ENCODE measurements at regions not wholly inside any gene's neighbourhood (a gene's known extent, or its start where the extent isn't known, plus 50 kb on each side); places are given as distances from the start of the nearest gene placed in this dataset.
"Not testable (repeated sequence)": the region's sequence is repeated elsewhere in the genome, so short reads cannot be mapped to it uniquely, and the experiment has no call there.

DNA sequence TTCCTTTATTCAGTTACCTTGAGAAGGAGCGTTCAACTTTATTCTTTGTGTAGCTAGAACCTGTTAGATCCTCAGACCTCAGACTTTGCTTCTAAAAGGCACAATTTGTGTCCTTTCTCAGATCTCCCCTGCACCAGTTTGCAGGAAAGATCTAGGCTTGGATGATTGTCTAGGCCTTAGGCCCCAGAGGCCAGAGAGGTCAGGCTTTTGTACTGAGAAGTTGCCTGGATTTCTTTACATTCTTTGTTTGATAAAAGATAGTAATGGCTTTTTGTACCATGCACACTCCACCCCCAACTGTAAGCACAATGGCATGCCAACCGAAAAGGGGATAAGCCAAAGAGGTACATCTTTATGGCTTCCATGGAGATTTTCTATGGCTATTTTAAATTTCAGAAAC lies 719.6 kb upstream of the NR2F2 start:
- no peak for DNase-seq (ENCODE audit: low spot score)

DNA sequence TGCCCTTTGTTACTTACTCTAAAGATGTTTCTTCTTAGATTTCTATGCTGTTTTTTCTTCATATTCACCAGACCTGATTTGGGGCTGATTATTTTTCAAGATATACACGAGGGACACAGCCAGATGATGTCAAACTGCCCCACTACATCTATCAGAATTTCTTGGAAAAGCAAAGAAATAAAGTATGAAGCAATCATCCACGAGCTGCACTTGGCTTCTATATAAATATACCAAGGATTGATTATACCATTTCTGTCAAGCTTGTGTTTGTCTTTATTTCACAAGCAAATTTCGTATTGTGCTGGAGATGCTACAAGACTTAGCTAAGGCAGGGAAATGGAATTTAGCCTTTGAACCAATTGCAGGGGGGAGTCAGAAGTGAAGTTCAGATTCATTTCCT lies 715.1 kb upstream of the NR2F2 start:
- DNase-seq (ENCODE audit: low spot score), result no peak

- no peak for DNase-seq (ENCODE audit: low spot score)
Observed at GRCh38 chr15:95616306-95616705, 714.2 kb upstream of the NR2F2 start.

DNA sequence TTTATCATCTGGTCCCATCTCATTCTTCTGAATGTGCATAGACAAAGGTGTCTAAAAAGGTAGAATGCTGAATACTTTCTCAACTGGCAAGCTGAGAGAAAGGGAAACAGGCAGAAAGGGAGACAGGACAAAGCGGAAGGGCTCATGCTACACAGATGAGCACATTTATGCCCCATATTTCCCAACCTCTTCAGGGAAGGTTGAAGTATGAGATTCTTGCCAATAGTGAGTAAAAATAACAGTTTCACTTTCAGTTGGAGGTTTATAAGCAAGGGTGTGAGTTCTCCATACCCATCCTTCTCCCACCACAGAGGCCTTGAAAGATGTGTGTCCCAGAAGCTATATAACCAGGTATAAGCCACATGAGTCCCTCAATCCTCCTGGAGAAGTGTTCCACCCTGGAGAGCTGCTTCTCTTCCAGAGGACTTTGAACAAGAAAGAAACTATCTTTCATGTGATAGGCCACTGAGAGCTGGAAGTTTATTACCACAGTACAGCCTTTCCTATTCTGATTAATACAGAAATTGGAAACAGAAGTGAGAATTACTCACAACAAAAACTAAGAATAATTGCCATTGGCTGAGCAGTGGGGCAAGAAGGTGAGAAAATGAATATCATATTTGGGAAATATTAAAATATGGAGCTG lies 709.4 kb upstream of the NR2F2 start:
- no peak for DNase-seq (ENCODE audit: low spot score)

GRCh38 chr15:95622843-95623242 lies 707.7 kb upstream of the NR2F2 start:
- no peak for DNase-seq (ENCODE audit: low spot score)

- DNase-seq (ENCODE audit: low spot score), result no peak
Observed at GRCh38 chr15:95624100-95624499, 706.4 kb upstream of the NR2F2 start.

DNA sequence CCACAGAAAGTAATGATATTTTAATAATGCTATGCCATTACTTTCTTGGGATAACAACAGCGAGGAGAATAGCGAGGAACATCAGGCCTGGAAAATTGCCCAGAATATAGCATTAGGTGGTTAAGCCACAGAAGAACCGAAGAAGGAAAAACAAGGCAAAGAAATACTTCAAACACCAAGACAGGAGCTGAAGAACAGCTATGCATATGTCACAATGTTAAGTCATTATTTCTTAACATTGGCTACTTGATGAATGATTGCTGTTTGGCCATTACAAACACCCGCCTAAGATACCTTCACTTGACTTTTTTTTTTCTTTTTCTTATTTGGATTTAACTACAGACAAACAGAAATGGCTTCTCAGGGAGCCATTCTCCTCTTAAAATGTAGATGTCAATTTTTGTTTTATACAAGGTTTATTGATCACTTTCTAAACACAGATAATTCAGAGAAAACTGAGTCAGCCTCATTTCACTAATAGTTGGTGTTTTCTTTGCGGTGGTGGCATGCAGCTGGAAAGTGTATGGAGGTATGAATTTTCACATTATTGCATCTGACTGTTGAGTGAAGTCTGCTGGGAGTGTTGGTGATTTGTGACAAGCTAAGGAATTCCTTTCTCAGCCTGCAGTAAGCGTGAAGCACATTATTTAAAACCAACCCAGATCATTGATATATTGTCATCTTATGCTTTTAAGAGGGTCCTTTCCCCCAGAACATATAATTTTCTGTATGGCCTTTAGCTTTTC lies 705.7 kb upstream of the NR2F2 start:
- DNase-seq (ENCODE audit: low spot score), result no peak

DNA sequence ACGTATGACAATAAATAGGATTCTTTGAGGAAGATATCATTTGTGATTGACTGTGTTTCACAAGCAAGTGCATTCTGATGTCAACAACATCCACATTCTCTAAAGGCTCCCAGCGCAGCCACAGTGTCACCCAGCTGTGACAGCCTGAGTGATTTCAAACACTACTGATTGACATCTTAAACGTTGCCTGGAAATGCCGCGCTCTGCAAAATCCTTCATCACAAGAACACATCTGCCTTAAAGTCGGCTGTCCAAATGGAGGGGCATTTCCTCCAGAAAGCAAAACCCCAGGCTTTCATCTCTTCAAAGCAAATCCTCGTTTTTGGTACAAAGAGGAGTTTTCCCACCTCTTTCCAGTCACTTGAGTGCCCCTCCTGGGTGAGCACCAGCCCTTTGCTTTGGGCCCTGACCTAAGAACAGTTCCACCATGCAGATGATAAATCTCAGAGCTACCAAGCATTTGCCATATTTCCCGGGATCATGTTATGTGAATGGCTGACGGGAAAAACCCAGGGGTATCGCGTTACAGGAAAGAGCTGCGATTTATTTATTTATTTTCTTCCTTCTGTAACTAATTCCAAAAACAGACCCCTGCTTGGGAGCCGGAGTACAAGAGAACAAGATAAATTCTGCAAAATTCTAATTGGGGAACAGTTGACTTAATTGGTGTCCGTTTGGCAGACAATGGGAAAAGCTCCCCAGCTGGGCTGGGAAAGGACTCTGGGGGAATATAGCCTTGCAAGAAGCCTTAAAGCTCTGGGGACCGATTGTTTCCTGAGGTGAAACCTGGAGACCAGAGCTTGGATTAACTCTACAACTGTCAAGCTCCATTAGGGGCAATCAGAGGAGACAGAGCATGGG lies 703.8 kb upstream of the NR2F2 start:
- no peak for DNase-seq (ENCODE audit: low spot score)

- DNase-seq (ENCODE audit: low spot score), result no peak
Observed at GRCh38 chr15:95629503-95630168, 700.9 kb upstream of the NR2F2 start.

DNA sequence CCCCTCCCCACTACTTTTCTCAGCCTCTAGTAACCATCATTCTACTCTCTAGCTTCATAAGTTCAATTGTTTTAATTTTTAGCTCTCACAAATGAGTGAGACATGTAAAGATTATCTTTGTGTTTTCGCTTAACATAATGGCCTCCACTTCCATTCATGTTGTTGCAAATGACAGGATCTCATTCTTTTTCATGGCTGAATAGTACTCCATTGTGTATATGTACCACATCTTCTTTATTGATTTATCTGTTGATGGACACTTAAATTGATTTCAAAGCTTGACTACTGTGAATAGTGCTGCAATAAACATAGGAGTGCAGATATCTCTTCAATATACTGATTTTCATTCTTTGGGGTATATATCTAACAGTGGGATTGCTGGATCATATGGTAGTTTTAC lies 699.8 kb upstream of the NR2F2 start:
- no peak for DNase-seq (ENCODE audit: low spot score)

GRCh38 chr15:95635666-95636065 lies 694.8 kb upstream of the NR2F2 start:
- DNase-seq (ENCODE audit: low spot score), result no peak

DNA sequence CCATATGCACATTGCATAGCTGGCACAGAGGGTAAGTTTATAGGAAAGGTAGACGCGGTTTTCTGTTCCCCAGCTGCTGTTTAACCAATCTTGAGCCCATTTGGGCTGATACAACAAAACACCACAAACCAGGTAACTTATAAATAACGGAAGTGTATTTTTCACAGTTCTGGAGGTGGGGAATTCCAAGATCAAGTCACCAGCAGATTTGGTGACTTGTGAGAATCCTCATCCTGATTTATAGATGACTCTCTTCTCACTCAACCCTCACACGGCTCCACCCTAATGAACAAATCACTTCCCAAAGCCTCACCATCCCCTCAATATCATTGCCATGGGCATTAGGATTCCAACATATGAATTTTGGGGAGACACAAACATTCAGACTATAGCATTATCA lies 694.4 kb upstream of the NR2F2 start:
- DNase-seq (ENCODE audit: low spot score), result no peak

GRCh38 chr15:95637234-95637633 lies 693.3 kb upstream of the NR2F2 start:
- not testable (repeated sequence) for DNase-seq (ENCODE audit: low spot score)

GRCh38 chr15:95639208-95639607 lies 691.3 kb upstream of the NR2F2 start:
- DNase-seq (ENCODE audit: low spot score), result no peak

- no peak for DNase-seq (ENCODE audit: low spot score)
Observed at GRCh38 chr15:95644100-95644875, 686.2 kb upstream of the NR2F2 start.

GRCh38 chr15:95645791-95646338 lies 684.6 kb upstream of the NR2F2 start:
- DNase-seq (ENCODE audit: low spot score), result no peak

DNA sequence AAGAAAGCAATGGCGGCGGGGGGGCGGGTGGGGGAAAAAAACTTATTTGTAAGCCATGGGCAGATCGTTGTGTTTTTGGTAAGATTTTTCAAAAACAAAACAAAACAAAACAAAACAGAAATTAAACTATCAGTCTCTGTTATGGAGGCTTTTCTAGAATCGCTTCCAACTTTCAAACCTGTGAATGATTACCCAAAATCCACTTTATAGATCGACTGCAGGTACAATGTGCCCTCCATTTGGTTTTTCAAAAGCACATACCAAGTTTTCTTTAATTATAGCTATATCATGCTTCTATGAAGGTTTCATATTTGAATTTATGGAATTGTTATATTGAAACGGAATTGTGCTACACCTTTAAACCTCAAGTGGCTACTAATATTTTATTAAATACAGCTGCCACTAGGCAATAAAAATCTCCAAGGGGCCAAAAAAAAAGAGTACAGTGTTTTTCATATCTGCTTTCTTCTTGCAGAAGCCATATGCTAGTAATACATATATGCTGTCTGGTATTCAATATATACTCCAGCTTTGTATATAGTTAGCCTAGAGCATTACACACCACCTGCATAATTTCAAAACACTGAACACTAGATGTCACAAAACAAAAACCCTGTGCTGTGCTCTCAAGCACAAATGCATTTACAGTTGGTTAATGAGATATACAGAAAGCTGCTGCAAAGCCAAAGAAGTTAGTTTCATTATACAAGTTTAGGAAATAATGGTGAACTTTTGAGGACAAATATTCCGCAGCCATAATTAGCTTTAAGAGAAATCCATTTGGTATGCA lies 683.8 kb upstream of the NR2F2 start:
- DNase-seq (ENCODE audit: low spot score), result no peak

GRCh38 chr15:95647531-95648277 lies 682.8 kb upstream of the NR2F2 start:
- DNase-seq (ENCODE audit: low spot score), result no peak

- no peak for DNase-seq (ENCODE audit: low spot score)
Observed at GRCh38 chr15:95653361-95653805, 677.1 kb upstream of the NR2F2 start.

Data from globus pallidus (tissue), 1 donor.